ENCODE measurements at regions not wholly inside any gene's neighbourhood (a gene's known extent, or its start where the extent isn't known, plus 50 kb on each side); places are given as distances from the start of the nearest gene placed in this dataset.

GRCh38 chr1:191261111-191261510 lies 783.4 kb upstream of the BRINP3 start:
- Histone ChIP-seq H3K4me3 (no peak overlapping the region), H3K27me3 (replicated peaks in 1 of 2; ENCODE audit: control insufficient read depth in 2 of 2, insufficient read depth in 2 of 2, low read length in 1 of 2) (no peaks in the 10 kb centered on the region), H3K79me2 (ENCODE audit: control insufficient read depth, insufficient read depth, low read length) (no peaks in the 10 kb centered on the region), H2AFZ (ENCODE audit: control insufficient read depth, low read depth, low read length) (no peak overlapping the region), H3K9ac (ENCODE audit: control insufficient read depth, insufficient read depth, low read length) (no peak overlapping the region), H3K27ac (ENCODE audit: control insufficient read depth, insufficient read depth) (no peak overlapping the region), H3K4me1 (ENCODE audit: control insufficient read depth, insufficient read depth, low read length) (no peaks in the 10 kb centered on the region), H3K4me2 (ENCODE audit: control insufficient read depth, insufficient read depth) (no peak overlapping the region), H3K9me3 (replicated peaks; ENCODE audit: control insufficient read depth, insufficient read depth, low read length) (no peaks in the 10 kb centered on the region), H3K36me3 (ENCODE audit: control insufficient read depth in 2 of 2, insufficient read depth in 2 of 2, low read length in 1 of 2) (no peaks in the 10 kb centered on the region), H4K20me1 (ENCODE audit: control insufficient read depth, insufficient read depth) (no peaks in the 10 kb centered on the region)
- ATAC-seq (no peak), DNase-seq (ENCODE audit: low read depth, low spot score) (no peak), FAIRE-seq (no peak)
- intact Hi-C loops (cut with micrococcal nuclease; ENCODE audit: unreplicated experiment), result no loop called here
- no peak for TF ChIP-seq FOXM1 (IDR thresholded peaks at IDR 0.05; ENCODE audit: low read depth, low read length)
- no peak for TF ChIP-seq BRCA1 (IDR thresholded peaks at IDR 0.05; ENCODE audit: low read depth, low read length)
- TF ChIP-seq MXI1 (IDR thresholded peaks at IDR 0.05; ENCODE audit: low read depth, low read length), result no peak
- no peak for TF ChIP-seq SP1 (IDR thresholded peaks at IDR 0.05; ENCODE audit: low read depth, low read length)
- POLR2A ChIA-PET, result no interaction called here
- 33% methylated on average over 4 of the region's 4 CpGs for WGBS (ENCODE audit: insufficient coverage, insufficient replicate concordance, low lambda C conversion rate, missing lambda C conversion rate)
- SMC1A ChIA-PET (ENCODE audit: uncharacterized antibody, unreplicated experiment), result no interaction called here
- RAD21 ChIA-PET (ENCODE audit: unreplicated experiment), result no interaction called here
- BruUV-seq (replicated peaks), result no TSS peak
- CTCF ChIA-PET, result no interaction called here
- in situ Hi-C loops (cut with MboI), result no loop called here

GRCh38 chr1:191279266-191279800 lies 801.7 kb upstream of the BRINP3 start:
- SMC1A ChIA-PET (ENCODE audit: uncharacterized antibody, unreplicated experiment), result no interaction called here
- H3K4me2 ChIP-seq (ENCODE audit: control insufficient read depth, insufficient read depth), result no peak overlapping the region
- BruUV-seq (replicated peaks), result no TSS peak
- no peak overlapping the region for H3K9ac ChIP-seq (ENCODE audit: control insufficient read depth, insufficient read depth, low read length)
- ATAC-seq, result no peak
- H3K36me3 ChIP-seq (ENCODE audit: control insufficient read depth in 2 of 2, insufficient read depth in 2 of 2, low read length in 1 of 2), result no peaks in the 10 kb centered on the region
- no peaks in the 10 kb centered on the region for H4K20me1 ChIP-seq (ENCODE audit: control insufficient read depth, insufficient read depth)
- POLR2A ChIA-PET, result no interaction called here
- no peaks in the 10 kb centered on the region for H3K4me1 ChIP-seq (ENCODE audit: control insufficient read depth, insufficient read depth, low read length)
- H3K4me3 ChIP-seq, result no peak overlapping the region
- intact Hi-C loops (cut with micrococcal nuclease; ENCODE audit: unreplicated experiment), result no loop called here
- H3K79me2 ChIP-seq (ENCODE audit: control insufficient read depth, insufficient read depth, low read length), result no peaks in the 10 kb centered on the region
- no peaks in the 10 kb centered on the region for H3K9me3 ChIP-seq (replicated peaks; ENCODE audit: control insufficient read depth, insufficient read depth, low read length)
- no peak for FAIRE-seq
- H2AFZ ChIP-seq (ENCODE audit: control insufficient read depth, low read depth, low read length), result no peak overlapping the region
- no peaks in the 10 kb centered on the region for H3K27me3 ChIP-seq (replicated peaks in 1 of 2; ENCODE audit: control insufficient read depth in 2 of 2, insufficient read depth in 2 of 2, low read length in 1 of 2)
- CTCF ChIA-PET, result no interaction called here
- in situ Hi-C loops (cut with MboI), result no loop called here
- H3K27ac ChIP-seq (ENCODE audit: control insufficient read depth, insufficient read depth), result no peak overlapping the region
- RAD21 ChIA-PET (ENCODE audit: unreplicated experiment), result interaction anchor here (0.6 kb wide), 1 partner anchor 749 kb away, joined by 3 read pairs; no protein-coding TSS in a partner anchor
- DNase-seq (ENCODE audit: low read depth, low spot score), result no peak
- 50% methylated on average over 2 of the region's 2 CpGs for WGBS (ENCODE audit: insufficient coverage, insufficient replicate concordance, low lambda C conversion rate, missing lambda C conversion rate)
- TF ChIP-seq CHD1 (IDR thresholded peaks at IDR 0.05; ENCODE audit: low read depth, low read length), result no peak
- TF ChIP-seq CUX1 (IDR thresholded peaks at IDR 0.05; ENCODE audit: insufficient replicate concordance, low read depth, low read length), result no peak
- no peak for TF ChIP-seq TCF7 (IDR thresholded peaks at IDR 0.05; ENCODE audit: borderline replicate concordance)
- TF ChIP-seq ESRRA (IDR thresholded peaks at IDR 0.05; ENCODE audit: low read length), result no peak
- TF ChIP-seq, protein P1, sequence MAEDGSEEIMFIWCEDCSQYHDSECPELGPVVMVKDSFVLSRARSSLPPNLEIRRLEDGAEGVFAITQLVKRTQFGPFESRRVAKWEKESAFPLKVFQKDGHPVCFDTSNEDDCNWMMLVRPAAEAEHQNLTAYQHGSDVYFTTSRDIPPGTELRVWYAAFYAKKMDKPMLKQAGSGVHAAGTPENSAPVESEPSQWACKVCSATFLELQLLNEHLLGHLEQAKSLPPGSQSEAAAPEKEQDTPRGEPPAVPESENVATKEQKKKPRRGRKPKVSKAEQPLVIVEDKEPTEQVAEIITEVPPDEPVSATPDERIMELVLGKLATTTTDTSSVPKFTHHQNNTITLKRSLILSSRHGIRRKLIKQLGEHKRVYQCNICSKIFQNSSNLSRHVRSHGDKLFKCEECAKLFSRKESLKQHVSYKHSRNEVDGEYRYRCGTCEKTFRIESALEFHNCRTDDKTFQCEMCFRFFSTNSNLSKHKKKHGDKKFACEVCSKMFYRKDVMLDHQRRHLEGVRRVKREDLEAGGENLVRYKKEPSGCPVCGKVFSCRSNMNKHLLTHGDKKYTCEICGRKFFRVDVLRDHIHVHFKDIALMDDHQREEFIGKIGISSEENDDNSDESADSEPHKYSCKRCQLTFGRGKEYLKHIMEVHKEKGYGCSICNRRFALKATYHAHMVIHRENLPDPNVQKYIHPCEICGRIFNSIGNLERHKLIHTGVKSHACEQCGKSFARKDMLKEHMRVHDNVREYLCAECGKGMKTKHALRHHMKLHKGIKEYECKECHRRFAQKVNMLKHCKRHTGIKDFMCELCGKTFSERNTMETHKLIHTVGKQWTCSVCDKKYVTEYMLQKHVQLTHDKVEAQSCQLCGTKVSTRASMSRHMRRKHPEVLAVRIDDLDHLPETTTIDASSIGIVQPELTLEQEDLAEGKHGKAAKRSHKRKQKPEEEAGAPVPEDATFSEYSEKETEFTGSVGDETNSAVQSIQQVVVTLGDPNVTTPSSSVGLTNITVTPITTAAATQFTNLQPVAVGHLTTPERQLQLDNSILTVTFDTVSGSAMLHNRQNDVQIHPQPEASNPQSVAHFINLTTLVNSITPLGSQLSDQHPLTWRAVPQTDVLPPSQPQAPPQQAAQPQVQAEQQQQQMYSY (CRISPR knock-in tag; IDR thresholded peaks at IDR 0.05), result no peak
- no peak for TF ChIP-seq RAD21 (IDR thresholded peaks at IDR 0.05; ENCODE audit: insufficient read depth, low read depth, low read length)

Measured in GM12878 (cell line).